ENCODE measurements at regions not wholly inside any gene's neighbourhood (a gene's known extent, or its start where the extent isn't known, plus 50 kb on each side); places are given as distances from the start of the nearest gene placed in this dataset.
A peak's percentile ranks its signal among the peaks of the same experiment; 100 is the strongest.

DNA sequence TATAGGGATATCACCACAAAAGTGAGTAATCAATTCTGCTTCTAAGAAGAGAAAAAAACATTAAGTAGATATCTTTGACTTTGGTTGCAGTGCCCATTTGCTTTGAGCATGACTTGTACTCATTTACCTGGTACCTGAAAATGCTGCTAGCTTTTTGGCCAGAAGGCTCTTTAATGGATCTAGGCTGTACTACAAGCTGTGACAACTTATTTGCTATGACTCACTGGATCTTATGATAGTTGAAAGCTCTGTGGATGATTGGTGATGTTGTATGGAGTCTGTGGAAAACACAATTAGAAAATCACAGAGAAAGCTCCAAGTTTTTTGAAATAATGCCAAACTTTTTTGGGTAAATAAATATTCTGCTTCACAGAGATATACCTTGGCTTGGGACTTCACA is 960.9 kb upstream of the FBXO33 start:
- Histone ChIP-seq H3K27me3 (ENCODE audit: low read length) (peaks cover 3% of the 10 kb centered on the region; the same call in 1 of the 2 replicates), H3K79me2 (ENCODE audit: low read length) (no peaks in the 10 kb centered on the region), H3K4me3 (ENCODE audit: low read length) (no peak overlapping the region), H3K9ac (ENCODE audit: low read length) (no peak overlapping the region), H3F3A (ENCODE audit: low read length, unreplicated experiment) (no peaks in the 10 kb centered on the region), H3K4me2 (ENCODE audit: low read length) (no peak overlapping the region), H3K36me3 (ENCODE audit: low read depth, low read length) (no peaks in the 10 kb centered on the region), H2AFZ (ENCODE audit: low read length) (no peak overlapping the region), H3K4me1 (ENCODE audit: insufficient read depth, low read length) (peaks cover 12% of the 10 kb centered on the region), H4K20me1 (ENCODE audit: low read length) (no peaks in the 10 kb centered on the region), H3K27ac (ENCODE audit: low read length) (no peak overlapping the region), H3K9me3 (ENCODE audit: low read length) (no peaks in the 10 kb centered on the region), H3K9me2 (replicated peaks; ENCODE audit: low read length) (no peaks in the 10 kb centered on the region)
- BruUV-seq (replicated peaks) = no TSS peak
- peak; percentile 42 for DNase-seq
- TF ChIP-seq, protein P1, sequence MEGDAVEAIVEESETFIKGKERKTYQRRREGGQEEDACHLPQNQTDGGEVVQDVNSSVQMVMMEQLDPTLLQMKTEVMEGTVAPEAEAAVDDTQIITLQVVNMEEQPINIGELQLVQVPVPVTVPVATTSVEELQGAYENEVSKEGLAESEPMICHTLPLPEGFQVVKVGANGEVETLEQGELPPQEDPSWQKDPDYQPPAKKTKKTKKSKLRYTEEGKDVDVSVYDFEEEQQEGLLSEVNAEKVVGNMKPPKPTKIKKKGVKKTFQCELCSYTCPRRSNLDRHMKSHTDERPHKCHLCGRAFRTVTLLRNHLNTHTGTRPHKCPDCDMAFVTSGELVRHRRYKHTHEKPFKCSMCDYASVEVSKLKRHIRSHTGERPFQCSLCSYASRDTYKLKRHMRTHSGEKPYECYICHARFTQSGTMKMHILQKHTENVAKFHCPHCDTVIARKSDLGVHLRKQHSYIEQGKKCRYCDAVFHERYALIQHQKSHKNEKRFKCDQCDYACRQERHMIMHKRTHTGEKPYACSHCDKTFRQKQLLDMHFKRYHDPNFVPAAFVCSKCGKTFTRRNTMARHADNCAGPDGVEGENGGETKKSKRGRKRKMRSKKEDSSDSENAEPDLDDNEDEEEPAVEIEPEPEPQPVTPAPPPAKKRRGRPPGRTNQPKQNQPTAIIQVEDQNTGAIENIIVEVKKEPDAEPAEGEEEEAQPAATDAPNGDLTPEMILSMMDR (conservative IDR thresholded peaks at IDR 0.05; ENCODE audit: low read depth, low read length) = no peak
- no peak for TF ChIP-seq EZH2 (IDR thresholded peaks at IDR 0.05; ENCODE audit: low read length, unreplicated experiment)
- no peak for TF ChIP-seq EZH2phosphoT487 (IDR thresholded peaks at IDR 0.05; ENCODE audit: borderline replicate concordance, low read length)
- intact Hi-C loops (cut with micrococcal nuclease) = no loop called here
- ChIA-PET POLR2A (ENCODE audit: unreplicated experiment) (interaction anchor here (0.6 kb wide), 1 partner anchor 372 kb away, joined by 5 read pairs; no protein-coding TSS in a partner anchor), CTCF (no interaction called here)
- peak; percentile 89 for ATAC-seq

DNA sequence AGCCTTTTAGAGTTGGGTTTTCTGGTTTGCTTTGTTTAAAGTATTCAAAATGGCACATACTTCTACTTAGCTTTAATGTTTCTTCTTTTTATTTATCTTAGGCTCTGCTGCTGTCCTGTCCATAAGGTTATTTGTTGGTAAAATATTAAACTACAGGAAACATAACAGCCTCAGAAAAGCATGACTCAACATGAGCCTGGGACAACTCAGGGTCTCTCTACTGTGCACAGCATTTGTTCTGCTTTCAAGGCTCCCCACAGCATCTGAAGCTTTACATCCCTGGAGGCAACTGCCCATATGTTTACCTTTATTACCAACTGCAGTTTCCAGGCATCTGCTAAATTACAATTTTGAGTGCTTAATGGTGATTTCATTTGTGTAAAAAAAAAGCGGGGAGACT is 954.2 kb upstream of the FBXO33 start:
- intact Hi-C loops (cut with micrococcal nuclease) = no loop called here
- DNase-seq (no peak), ATAC-seq (peak; percentile 85; the same call in 1 of the 2 replicates)
- no peaks in the 10 kb centered on the region for H3K79me2 ChIP-seq (ENCODE audit: low read length)
- H3K27me3 ChIP-seq (ENCODE audit: low read length) = peaks cover 3% of the 10 kb centered on the region; the same call in 1 of the 2 replicates
- no peaks in the 10 kb centered on the region for H4K20me1 ChIP-seq (ENCODE audit: low read length)
- no peaks in the 10 kb centered on the region for H3K9me3 ChIP-seq (ENCODE audit: low read length)
- TF ChIP-seq EZH2 (IDR thresholded peaks at IDR 0.05; ENCODE audit: low read length, unreplicated experiment) = no peak
- TF ChIP-seq EZH2phosphoT487 (IDR thresholded peaks at IDR 0.05; ENCODE audit: borderline replicate concordance, low read length) = no peak
- TF ChIP-seq, protein P1 (conservative IDR thresholded peaks at IDR 0.05; ENCODE audit: low read depth, low read length) = no peak
- H3K4me3 ChIP-seq (ENCODE audit: low read length) = no peak overlapping the region
- H3K4me1 ChIP-seq (ENCODE audit: insufficient read depth, low read length) = no peaks in the 10 kb centered on the region
- BruUV-seq (replicated peaks) = no TSS peak
- no peaks in the 10 kb centered on the region for H3K36me3 ChIP-seq (ENCODE audit: low read depth, low read length)
- H3K9ac ChIP-seq (ENCODE audit: low read length) = no peak overlapping the region
- no peak overlapping the region for H3K27ac ChIP-seq (ENCODE audit: low read length)
- no peaks in the 10 kb centered on the region for H3K9me2 ChIP-seq (replicated peaks; ENCODE audit: low read length)
- ChIA-PET POLR2A (ENCODE audit: unreplicated experiment) (no interaction called here), CTCF (no interaction called here)
- H3F3A ChIP-seq (ENCODE audit: low read length, unreplicated experiment) = no peaks in the 10 kb centered on the region
- no peak overlapping the region for H3K4me2 ChIP-seq (ENCODE audit: low read length)
- H2AFZ ChIP-seq (ENCODE audit: low read length) = no peak overlapping the region

DNA sequence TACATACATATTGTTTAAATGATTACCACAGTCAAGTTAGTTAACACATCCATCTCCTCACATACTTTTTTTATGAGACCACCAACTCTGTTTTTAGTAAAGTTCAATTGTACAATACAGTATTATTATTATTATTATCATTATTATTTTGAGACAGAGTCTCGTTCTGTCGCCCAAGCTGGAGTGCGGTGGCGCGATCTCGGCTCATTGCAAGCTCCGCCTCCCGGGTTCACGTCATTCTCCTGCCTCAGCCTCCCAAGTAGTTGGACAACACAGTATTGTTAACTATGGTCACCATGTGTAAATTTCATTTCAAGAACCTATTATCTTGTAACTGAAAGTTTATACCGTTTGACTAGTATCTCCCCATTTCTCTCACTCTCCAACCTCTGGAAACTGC is 942.0 kb upstream of the FBXO33 start:
- no peaks in the 10 kb centered on the region for H3K79me2 ChIP-seq (ENCODE audit: low read length)
- H3F3A ChIP-seq (ENCODE audit: low read length, unreplicated experiment) = no peaks in the 10 kb centered on the region
- H3K4me3 ChIP-seq (ENCODE audit: low read length) = no peak overlapping the region
- ChIA-PET POLR2A (ENCODE audit: unreplicated experiment) (no interaction called here), CTCF (no interaction called here)
- no TSS peak for BruUV-seq (replicated peaks)
- H3K27ac ChIP-seq (ENCODE audit: low read length) = no peak overlapping the region
- no peaks in the 10 kb centered on the region for H3K36me3 ChIP-seq (ENCODE audit: low read depth, low read length)
- no peak overlapping the region for H3K4me2 ChIP-seq (ENCODE audit: low read length)
- H3K9me2 ChIP-seq (replicated peaks; ENCODE audit: low read length) = no peaks in the 10 kb centered on the region
- intact Hi-C loops (cut with micrococcal nuclease) = no loop called here
- no peaks in the 10 kb centered on the region for H3K9me3 ChIP-seq (ENCODE audit: low read length)
- no peaks in the 10 kb centered on the region for H4K20me1 ChIP-seq (ENCODE audit: low read length)
- DNase-seq (no peak), ATAC-seq (no peak)
- H3K9ac ChIP-seq (ENCODE audit: low read length) = no peak overlapping the region
- H3K4me1 ChIP-seq (ENCODE audit: insufficient read depth, low read length) = no peaks in the 10 kb centered on the region
- TF ChIP-seq EZH2 (IDR thresholded peaks at IDR 0.05; ENCODE audit: low read length, unreplicated experiment) (no peak), EZH2phosphoT487 (IDR thresholded peaks at IDR 0.05; ENCODE audit: borderline replicate concordance, low read length) (no peak)
- TF ChIP-seq, protein P1 (conservative IDR thresholded peaks at IDR 0.05; ENCODE audit: low read depth, low read length) = no peak
- H3K27me3 ChIP-seq (ENCODE audit: low read length) = no peaks in the 10 kb centered on the region
- H2AFZ ChIP-seq (ENCODE audit: low read length) = no peak overlapping the region
